Bronchial epithelial cell (primary cell): ENCODE measurements at regions not wholly inside any gene's neighbourhood (a gene's known extent, or its start where the extent isn't known, plus 50 kb on each side); places are given as distances from the start of the nearest gene placed in this dataset.

Source experiments
- DNase-seq: peaks from one replicate; pipeline ENCODE4 v3.0.0-alpha.2; 2010; ENCODE audit warnings: low read depth
- FAIRE-seq: peaks from 2 replicates; lab custom pipeline; 2011; peaks lifted over from hg19 to GRCh38; lab: Jason Lieb, UNC
- H3K27me3 ChIP-seq: 2 replicates; pipeline ENCODE4 v1.5.1; 2011; ENCODE audit warnings: low read length; ENCODE audit not compliant: control insufficient read depth, insufficient read depth
- H3K36me3 ChIP-seq: 2 replicates; pipeline ENCODE4 v1.5.1; 2011; ENCODE audit warnings: low read length; ENCODE audit not compliant: control insufficient read depth, insufficient read depth
- H3K4me3 ChIP-seq: 2 replicates; pipeline ENCODE4 v1.5.1; 2011; ENCODE audit warnings: mild to moderate bottlenecking, low read depth, low read length, control low read depth
- TF ChIP-seq, protein P1 (sequence below): IDR thresholded peaks from 2 replicates; pipeline ENCODE4 v1.5.1; 2011; ENCODE audit warnings: mild to moderate bottlenecking, moderate library complexity, low read length, control low read depth, inconsistent platforms; ENCODE audit not compliant: insufficient read depth, severe bottlenecking

DNA sequence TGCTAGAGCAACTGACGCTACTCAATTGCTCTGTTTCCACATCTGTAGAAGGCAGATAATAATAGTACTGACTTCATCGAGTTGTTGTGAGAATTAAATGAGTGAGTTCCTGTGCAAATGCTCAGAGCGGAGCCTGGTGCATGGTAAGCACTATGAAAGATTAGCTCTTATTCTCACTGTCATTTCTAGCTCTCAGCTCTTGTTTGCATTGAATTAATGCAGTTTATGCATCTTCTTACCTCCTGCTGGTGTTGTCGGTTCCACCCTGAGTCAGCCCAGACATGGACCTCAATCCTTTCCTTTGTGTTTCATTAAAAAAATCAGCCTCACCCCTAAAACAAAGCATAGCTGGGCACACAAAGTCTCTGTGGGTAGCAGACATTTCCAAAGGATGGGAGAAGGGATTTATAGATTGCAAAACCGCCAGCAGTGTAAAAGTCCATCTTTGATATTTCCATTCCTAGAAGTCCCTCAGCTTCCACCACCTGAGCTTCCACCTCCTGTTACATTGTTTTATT, 254.4 kb upstream of the CSF3R start:
- H3K27me3 ChIP-seq, result peaks cover 1% of the 10 kb centered on the region
- no peaks in the 10 kb centered on the region for H3K36me3 ChIP-seq
- DNase-seq, result no peak
- H3K4me3 ChIP-seq, result no peak overlapping the region
- TF ChIP-seq, protein P1, sequence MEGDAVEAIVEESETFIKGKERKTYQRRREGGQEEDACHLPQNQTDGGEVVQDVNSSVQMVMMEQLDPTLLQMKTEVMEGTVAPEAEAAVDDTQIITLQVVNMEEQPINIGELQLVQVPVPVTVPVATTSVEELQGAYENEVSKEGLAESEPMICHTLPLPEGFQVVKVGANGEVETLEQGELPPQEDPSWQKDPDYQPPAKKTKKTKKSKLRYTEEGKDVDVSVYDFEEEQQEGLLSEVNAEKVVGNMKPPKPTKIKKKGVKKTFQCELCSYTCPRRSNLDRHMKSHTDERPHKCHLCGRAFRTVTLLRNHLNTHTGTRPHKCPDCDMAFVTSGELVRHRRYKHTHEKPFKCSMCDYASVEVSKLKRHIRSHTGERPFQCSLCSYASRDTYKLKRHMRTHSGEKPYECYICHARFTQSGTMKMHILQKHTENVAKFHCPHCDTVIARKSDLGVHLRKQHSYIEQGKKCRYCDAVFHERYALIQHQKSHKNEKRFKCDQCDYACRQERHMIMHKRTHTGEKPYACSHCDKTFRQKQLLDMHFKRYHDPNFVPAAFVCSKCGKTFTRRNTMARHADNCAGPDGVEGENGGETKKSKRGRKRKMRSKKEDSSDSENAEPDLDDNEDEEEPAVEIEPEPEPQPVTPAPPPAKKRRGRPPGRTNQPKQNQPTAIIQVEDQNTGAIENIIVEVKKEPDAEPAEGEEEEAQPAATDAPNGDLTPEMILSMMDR, result no peak
- no peak for FAIRE-seq

DNA sequence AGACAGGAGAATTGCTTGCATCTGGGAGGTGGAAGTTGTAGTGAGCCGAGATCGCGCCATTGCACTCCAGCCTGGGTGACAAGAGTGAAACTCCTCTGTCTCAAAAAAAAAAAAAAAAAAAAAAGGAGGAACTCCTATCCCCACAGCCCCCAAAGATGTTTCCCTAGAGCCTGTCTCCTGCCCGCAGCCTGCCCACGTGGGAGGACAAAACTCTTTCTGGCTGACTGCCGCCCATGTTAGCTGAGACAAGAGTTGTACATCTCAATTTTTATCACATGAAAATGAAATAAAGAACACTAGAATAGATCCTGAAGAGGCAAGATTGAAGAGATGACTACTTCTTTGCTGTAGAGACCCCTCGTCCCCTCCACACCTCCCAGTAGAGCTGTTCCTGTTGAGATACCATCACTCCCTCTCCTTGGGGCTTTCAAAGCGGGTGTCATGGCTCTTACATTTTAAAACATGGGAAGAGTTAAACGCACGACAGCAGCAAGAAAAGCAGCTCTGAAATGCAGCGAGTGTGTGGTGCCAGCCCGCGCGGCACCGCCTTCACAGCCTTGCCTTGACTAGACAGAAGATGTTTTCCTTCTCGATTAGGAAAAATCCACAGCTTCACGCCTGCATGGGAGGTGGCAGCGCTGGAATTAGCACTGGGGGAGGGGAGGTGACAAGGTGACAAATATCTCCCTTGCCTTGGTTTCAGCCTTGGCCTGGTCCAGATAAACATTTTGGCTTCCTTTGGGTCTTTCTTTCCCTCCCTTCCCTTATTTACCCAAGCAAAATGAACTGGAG, 253.4 kb upstream of the CSF3R start:
- H3K4me3 ChIP-seq, result no peak overlapping the region
- TF ChIP-seq, protein P1, result no peak
- H3K27me3 ChIP-seq, result peaks cover 1% of the 10 kb centered on the region
- DNase-seq, result no peak
- no peaks in the 10 kb centered on the region for H3K36me3 ChIP-seq
- peak; percentile 36 for FAIRE-seq

DNA sequence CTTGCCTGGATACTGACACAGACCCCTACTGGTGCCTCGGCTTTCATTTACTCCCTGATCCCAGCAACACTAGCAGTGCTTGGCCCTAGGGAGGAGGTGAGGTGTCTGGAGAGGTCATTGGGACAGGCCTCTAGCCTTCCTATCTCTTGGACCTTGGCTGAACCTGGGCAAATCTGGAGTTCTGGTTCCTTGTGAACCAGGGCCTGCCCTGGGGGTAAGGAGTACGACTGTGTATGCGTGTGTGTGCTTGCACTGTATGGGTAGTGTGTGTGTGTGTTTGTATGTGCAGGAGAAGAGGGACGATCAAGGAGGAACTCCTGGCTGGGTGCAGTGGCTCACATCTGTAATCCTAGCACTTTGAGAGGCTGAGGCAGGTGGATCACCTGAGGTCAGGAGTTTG, 252.7 kb upstream of the CSF3R start:
- Histone ChIP-seq H3K4me3 (no peak overlapping the region), H3K27me3 (peaks cover 1% of the 10 kb centered on the region), H3K36me3 (no peaks in the 10 kb centered on the region)
- TF ChIP-seq, protein P1, result no peak
- DNase-seq, result no peak
- no peak for FAIRE-seq

DNA sequence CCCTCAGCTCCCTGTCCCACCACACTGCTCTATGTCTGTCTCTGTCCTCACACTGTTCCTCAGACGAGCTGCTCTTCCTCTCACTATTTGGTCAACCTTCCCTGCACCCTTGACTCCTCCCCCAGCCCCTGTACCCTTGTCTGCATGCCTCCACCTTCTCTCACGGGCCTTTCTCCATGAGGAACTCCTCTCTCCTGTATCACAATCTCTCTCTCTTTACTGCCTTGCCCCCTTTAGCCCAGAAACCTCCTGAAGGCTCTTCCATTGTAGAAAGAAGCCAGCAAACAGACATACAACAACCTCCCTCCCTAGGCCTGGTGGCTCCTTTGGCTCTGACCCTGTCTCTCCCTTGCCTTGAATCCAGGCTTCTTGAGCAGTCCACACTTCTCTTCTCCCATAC, 251.6 kb upstream of the CSF3R start:
- TF ChIP-seq, protein P1, result no peak
- no peak overlapping the region for H3K4me3 ChIP-seq
- H3K36me3 ChIP-seq, result no peaks in the 10 kb centered on the region
- DNase-seq (no peak), FAIRE-seq (no peak)
- peaks cover 1% of the 10 kb centered on the region for H3K27me3 ChIP-seq

DNA sequence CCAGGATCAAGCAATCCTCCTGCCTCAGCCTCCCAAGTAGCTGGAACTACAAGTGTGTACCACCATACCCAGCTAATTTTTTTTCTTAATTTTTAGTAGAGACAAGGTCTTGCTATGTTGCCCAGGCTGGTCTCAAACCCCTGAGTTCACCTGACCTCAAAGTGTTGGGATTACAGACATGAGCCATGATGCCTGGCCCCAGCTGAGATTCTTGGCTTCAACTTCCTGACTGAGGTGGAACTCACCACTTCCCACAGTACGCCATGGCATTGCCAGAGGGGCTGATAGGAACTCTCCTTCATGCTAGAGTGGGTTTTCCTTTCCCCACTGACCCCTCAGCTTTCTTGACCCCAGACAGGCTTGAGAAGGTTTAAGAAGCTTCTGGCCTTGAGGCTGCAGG, 251.0 kb upstream of the CSF3R start:
- Histone ChIP-seq H3K36me3 (no peaks in the 10 kb centered on the region), H3K27me3 (peaks cover 1% of the 10 kb centered on the region), H3K4me3 (no peak overlapping the region)
- FAIRE-seq, result no peak
- TF ChIP-seq, protein P1, result no peak
- no peak for DNase-seq
